Esophagus squamous epithelium (tissue), 5 donors: ENCODE measurements at regions not wholly inside any gene's neighbourhood (a gene's known extent, or its start where the extent isn't known, plus 50 kb on each side); places are given as distances from the start of the nearest gene placed in this dataset.
"Not testable (repeated sequence)": the region's sequence is repeated elsewhere in the genome, so short reads cannot be mapped to it uniquely, and the experiment has no call there.

Experiments used
- DNase-seq: peaks from one replicate; lab custom pipeline; 2025; lab: John Stamatoyannopoulos, UW
- H3K27ac ChIP-seq, 4 donors: fragments of 200-600 bp; sonication (generic); one replicate each; pipeline ENCODE4 v1.5.1; 2016 to 2019; ENCODE audit warnings: mild to moderate bottlenecking in 1 of 4
- H3K27me3 ChIP-seq, 4 donors: fragments of 200-600 bp; sonication (generic); 1 replicate in 3 of 4; 2 replicates in 1 of 4; pipeline versions ENCODE4 v1.5.1 to v1.6.0; 2017 to 2021; ENCODE audit warnings: antibody characterized with exemption in 1 of 4
- H3K36me3 ChIP-seq, 3 donors: fragments of 200-600 bp; sonication (generic); one replicate each; pipeline ENCODE4 v1.5.1; 2016 to 2019
- H3K4me1 ChIP-seq, 3 donors: fragments of 200-600 bp; sonication (generic); one replicate each; pipeline ENCODE4 v1.5.1; 2017 to 2019
- H3K4me3 ChIP-seq, 4 donors: fragments of 200-600 bp; sonication (generic); 1 replicate in 3 of 4; 2 replicates in 1 of 4; pipeline ENCODE4 v1.5.1; 2016 to 2019; ENCODE audit warnings: mild to moderate bottlenecking in 2 of 4, moderate library complexity in 1 of 4
- H3K9me3 ChIP-seq, 3 donors: fragments of 200-600 bp; sonication (generic); one replicate each; pipeline ENCODE4 v1.5.1; 2016 to 2019
- CTCF ChIP-seq, 6 experiments: fragments of 450-650 bp in 4 of 6; fragments of 200-600 bp in 2 of 6; sonication (generic) in 2 of 6; IDR thresholded peaks; one replicate each; pipeline ENCODE4 v1.5.1; 2016 to 2019; ENCODE audit warnings: antibody characterized with exemption in 6 of 6, mild to moderate bottlenecking in 4 of 6, moderate library complexity in 4 of 6
- POLR2A ChIP-seq, 4 donors: fragments of 450-650 bp; IDR thresholded peaks; one replicate each; pipeline ENCODE4 v1.6.1; 2017; ENCODE audit warnings: antibody characterized with exemption in 4 of 4, mild to moderate bottlenecking in 4 of 4, moderate library complexity in 3 of 4
- WGBS, 2 donors: methylation state at CpG; one replicate each; pipeline ENCODE4 v1.1.5; 2018; 5-methylcytosine and 5-hydroxymethylcytosine counted together
- intact Hi-C: fragments of 100-400 bp; cut with DNase I; formaldehyde crosslinking; loops from one replicate; pipeline ENCODE4 v1.15.0; 2022
- donor health status: DM: yes; HTN: yes; CAD: no.

GRCh38 chr11:21775911-21776310, 417.0 kb upstream of the ANO5 start:
- Histone ChIP-seq H3K9me3 (peaks cover 0 to 4% (median 0%) of the 10 kb centered on the region in 3 donors), H3K4me3 (no peak overlapping the region), H3K36me3 (no peaks in the 10 kb centered on the region), H3K4me1 (no peaks in the 10 kb centered on the region), H3K27ac (no peak overlapping the region), H3K27me3 (no peaks in the 10 kb centered on the region)
- intact Hi-C loops: no loop called here
- no peak for TF ChIP-seq CTCF (IDR thresholded peaks at IDR 0.05)
- no peak for TF ChIP-seq POLR2A (IDR thresholded peaks at IDR 0.05)
- no peak for DNase-seq

GRCh38 chr11:21783954-21784353, 408.9 kb upstream of the ANO5 start:
- DNase-seq: no peak
- H3K36me3 ChIP-seq: no peaks in the 10 kb centered on the region
- H3K4me1 ChIP-seq: no peaks in the 10 kb centered on the region
- no peak for TF ChIP-seq POLR2A (IDR thresholded peaks at IDR 0.05)
- TF ChIP-seq CTCF (IDR thresholded peaks at IDR 0.05): no peak
- intact Hi-C loops: no loop called here
- WGBS, 2 donors: 65 to 71% methylated on average over 4 of the region's 4 CpGs
- no peak overlapping the region for H3K27ac ChIP-seq
- no peaks in the 10 kb centered on the region for H3K9me3 ChIP-seq
- no peaks in the 10 kb centered on the region for H3K27me3 ChIP-seq
- no peak overlapping the region for H3K4me3 ChIP-seq

GRCh38 chr11:21785351-21785750, 407.5 kb upstream of the ANO5 start:
- no peaks in the 10 kb centered on the region for H3K4me1 ChIP-seq
- 44 to 49% methylated on average over 3 of the region's 3 CpGs for WGBS, 2 donors
- H3K4me3 ChIP-seq: no peak overlapping the region
- H3K36me3 ChIP-seq: no peaks in the 10 kb centered on the region
- no peak overlapping the region for H3K27ac ChIP-seq
- no peak for TF ChIP-seq POLR2A (IDR thresholded peaks at IDR 0.05)
- TF ChIP-seq CTCF (IDR thresholded peaks at IDR 0.05): no peak
- H3K27me3 ChIP-seq: no peaks in the 10 kb centered on the region
- intact Hi-C loops: no loop called here
- H3K9me3 ChIP-seq: no peaks in the 10 kb centered on the region
- DNase-seq: no peak

- Histone ChIP-seq H3K36me3 (no peaks in the 10 kb centered on the region), H3K27me3 (no peaks in the 10 kb centered on the region), H3K27ac (no peak overlapping the region), H3K4me3 (no peak overlapping the region), H3K9me3 (no peaks in the 10 kb centered on the region), H3K4me1 (no peaks in the 10 kb centered on the region)
- TF ChIP-seq CTCF (IDR thresholded peaks at IDR 0.05) (no peak), POLR2A (IDR thresholded peaks at IDR 0.05) (no peak)
- no peak for DNase-seq
- intact Hi-C loops: no loop called here
- 82 to 100% methylated on average over 1 to 2 of the region's 2 CpGs for WGBS, 2 donors
These were observed 398.6 kb upstream of the ANO5 start for GRCh38 chr11:21794306-21794705.

- no peak overlapping the region for H3K27ac ChIP-seq
- DNase-seq: no peak
- WGBS, 2 donors: 28 to 48% methylated on average over 2 of the region's 2 CpGs
- H3K36me3 ChIP-seq: no peaks in the 10 kb centered on the region
- H3K4me1 ChIP-seq: no peaks in the 10 kb centered on the region
- no peaks in the 10 kb centered on the region for H3K9me3 ChIP-seq
- H3K4me3 ChIP-seq: no peak overlapping the region
- H3K27me3 ChIP-seq: no peaks in the 10 kb centered on the region
- TF ChIP-seq POLR2A (IDR thresholded peaks at IDR 0.05): no peak
- no peak for TF ChIP-seq CTCF (IDR thresholded peaks at IDR 0.05)
- intact Hi-C loops: no loop called here
These were observed 394.7 kb upstream of the ANO5 start for GRCh38 chr11:21798216-21798615.

- H3K27me3 ChIP-seq, H3K27ac ChIP-seq, H3K4me1 ChIP-seq, H3K9me3 ChIP-seq, H3K4me3 ChIP-seq, H3K36me3 ChIP-seq, intact Hi-C loops, DNase-seq: not testable (repeated sequence)
- 17 to 46% methylated on average over 1 of the region's 1 CpG for WGBS, 2 donors
These were observed 388.4 kb upstream of the ANO5 start for GRCh38 chr11:21804523-21804922.
